HG02678 (cell line): ENCODE measurements at regions not wholly inside any gene's neighbourhood (a gene's known extent, or its start where the extent isn't known, plus 50 kb on each side); places are given as distances from the start of the nearest gene placed in this dataset.
A peak's percentile ranks its signal among the peaks of the same experiment; 100 is the strongest.

Source experiments
- ATAC-seq: cut with Tn5 transposase; IDR thresholded peaks from one replicate; pipeline ENCODE4 v1.9.1; 2021; ENCODE audit warnings: mild to moderate bottlenecking, moderate library complexity; ENCODE audit not compliant: unreplicated experiment

DNA sequence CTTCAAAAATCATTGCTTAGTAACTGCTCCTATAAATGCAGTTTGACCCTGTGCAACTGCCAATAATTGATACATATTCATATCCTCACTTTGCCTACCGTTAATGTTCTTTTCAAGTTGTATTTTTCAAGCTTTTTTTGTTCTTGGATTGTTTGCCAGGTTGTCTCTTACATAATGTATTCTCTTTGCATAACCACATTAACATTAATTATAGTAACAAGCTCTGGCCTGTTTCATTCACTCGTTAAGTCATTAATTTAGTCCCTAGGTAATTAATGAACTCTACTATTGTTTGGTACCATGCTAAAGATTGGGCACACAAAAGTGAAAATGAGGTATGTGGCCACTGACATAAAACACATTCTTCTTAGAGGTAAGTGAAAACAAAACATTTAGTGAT, 1338.8 kb downstream of the NSUN3 start:
- ATAC-seq: no peak

DNA sequence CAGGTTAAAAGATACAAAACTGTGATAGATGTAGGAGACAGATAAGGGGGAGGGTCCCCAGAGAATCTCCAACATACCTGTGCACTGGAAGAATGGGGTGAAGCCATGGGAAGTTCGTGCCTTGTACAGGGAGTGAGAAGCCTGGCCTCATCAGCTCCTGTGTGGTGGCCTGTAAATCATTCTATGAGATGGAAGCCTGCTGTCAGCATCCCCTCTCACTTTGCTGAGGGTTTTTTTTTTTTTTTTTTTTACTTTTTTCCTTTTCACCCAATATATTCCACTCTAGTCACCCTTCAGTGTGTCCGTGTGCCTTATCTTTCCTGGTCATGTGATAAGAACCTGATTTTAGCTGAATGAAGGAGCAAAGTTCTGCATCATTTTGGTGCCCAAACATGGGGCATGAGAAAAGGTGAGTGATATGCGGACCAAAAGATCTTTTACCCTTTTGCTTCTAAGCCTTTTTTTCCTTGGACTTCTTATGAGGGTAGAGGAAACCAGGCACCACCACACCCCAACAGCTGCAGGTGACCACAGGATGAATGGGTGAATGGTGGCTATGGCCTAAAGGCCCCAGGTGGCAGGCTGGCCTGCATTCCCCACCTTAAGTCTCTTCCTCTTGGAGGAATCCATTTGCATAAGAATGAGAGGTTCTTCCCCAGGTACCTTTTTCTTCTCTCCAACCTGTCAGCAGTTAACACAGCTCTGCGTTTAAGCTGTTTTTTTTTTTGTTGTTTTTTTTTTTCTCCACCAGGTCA, 1345.0 kb downstream of the NSUN3 start:
- ATAC-seq: peak; percentile 45

GRCh38 chr3:95408464-95408862, 1345.6 kb downstream of the NSUN3 start:
- ATAC-seq: peak; percentile 14

GRCh38 chr3:95418251-95418650, 1355.4 kb downstream of the NSUN3 start:
- ATAC-seq: no peak

DNA sequence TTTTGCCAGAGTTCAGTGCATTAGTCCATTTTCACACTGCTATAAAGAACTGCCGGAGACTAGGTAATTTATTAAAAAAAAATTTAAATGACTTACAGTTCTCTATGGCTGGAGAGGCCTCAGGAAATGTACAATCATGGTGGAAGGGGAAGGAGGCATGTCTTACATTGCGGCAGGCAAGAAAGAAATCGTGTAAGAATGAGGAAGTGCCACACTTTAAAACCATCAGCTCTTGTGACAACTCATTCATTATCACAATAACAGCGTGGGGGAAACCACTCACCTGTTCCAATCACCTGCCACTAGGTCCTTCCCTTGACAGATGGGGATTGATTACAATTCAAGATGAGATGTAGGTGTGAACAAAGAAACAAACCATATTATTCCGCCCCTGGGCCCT, 1361.4 kb downstream of the NSUN3 start:
- ATAC-seq: no peak

DNA sequence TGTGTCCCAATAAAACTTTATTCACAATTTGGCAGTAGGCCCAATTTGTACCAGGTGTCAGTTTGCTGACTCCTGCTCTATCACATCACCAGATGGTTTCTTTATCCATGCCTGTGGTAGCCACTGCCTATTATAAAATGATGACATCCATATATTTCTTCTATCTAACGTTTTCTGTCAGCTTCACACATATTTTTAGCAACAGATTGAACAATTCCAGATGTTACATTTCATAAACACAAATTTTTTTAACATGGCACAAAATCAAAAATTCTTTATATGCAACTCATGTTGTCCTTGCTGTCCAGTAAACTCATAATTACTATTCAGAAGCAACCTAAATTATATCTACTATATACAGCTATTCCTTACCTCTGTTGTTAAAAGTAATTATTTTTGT, 1371.6 kb downstream of the NSUN3 start:
- ATAC-seq: no peak

- ATAC-seq: no peak
Observed at GRCh38 chr3:95437409-95437808, 1374.5 kb downstream of the NSUN3 start.

- no peak for ATAC-seq
Observed at GRCh38 chr3:95438274-95438673, 1375.4 kb downstream of the NSUN3 start.

GRCh38 chr3:95442766-95443165, 1371.6 kb upstream of the EPHA6 start:
- no peak for ATAC-seq

DNA sequence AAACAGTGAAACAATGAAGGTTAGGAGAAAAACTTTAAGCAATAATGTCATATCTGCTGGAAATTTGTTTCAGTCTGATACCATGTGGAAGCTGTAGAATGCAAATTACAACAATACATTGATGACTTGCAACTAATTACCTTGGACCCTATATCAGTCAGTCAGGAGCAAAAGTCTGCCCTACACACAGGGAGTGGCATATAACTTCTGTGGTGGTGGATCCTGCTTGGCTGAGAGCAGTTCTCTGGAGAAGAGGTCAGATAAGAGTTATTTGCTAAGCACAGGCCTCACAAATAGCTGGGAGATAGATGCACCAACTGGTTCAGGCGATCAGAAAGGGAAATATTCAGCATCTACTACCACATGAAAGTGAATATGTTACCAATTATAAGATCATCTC, 1364.6 kb upstream of the EPHA6 start:
- ATAC-seq: no peak

- no peak for ATAC-seq
Observed at GRCh38 chr3:95453242-95453641, 1361.2 kb upstream of the EPHA6 start.

DNA sequence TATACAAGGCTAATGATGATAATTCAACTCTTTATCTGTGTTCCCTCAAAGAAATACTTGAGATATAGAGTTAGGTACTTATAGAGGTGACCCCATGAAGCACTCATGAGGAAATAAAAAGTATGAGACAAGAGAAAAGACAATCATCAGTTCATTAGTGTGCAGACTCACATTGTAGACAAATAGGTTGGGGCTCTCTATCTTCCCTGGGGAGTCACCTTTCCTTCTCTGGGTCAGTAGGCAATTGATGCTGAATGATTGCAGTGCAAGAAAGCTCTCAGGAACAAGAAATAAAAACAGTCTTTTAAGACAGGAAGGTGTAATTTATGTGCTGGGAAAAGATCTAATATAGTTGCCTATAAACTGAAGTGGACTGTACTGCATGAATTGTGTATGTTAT, 1357.6 kb upstream of the EPHA6 start:
- ATAC-seq: no peak

GRCh38 chr3:95459706-95460105, 1354.7 kb upstream of the EPHA6 start:
- no peak for ATAC-seq

DNA sequence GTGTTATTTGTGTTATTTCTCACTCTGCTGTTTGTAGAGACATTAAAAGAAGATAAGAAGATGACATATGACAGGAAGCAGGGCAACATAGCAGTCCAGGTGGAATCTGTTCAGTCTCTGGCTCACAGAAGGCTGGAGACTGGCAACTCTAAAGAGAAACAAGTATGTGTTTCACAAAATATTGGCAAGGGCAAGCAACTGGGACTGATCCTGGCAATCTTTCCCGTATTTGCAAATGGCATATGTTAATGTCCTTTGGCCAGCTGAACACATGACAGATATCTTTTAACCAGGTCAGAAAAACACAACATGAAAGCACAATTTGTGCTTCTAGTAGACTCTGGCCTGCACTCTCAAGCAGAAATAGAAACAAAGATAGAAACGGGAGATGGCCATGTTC, 1354.1 kb upstream of the EPHA6 start:
- ATAC-seq: no peak

- ATAC-seq: no peak
Observed at GRCh38 chr3:95462161-95462560, 1352.2 kb upstream of the EPHA6 start.

GRCh38 chr3:95464346-95464745, 1350.0 kb upstream of the EPHA6 start:
- ATAC-seq: no peak

GRCh38 chr3:95468331-95468730, 1346.1 kb upstream of the EPHA6 start:
- ATAC-seq: no peak

- ATAC-seq: no peak
Observed at GRCh38 chr3:95474338-95474737, 1340.1 kb upstream of the EPHA6 start.

GRCh38 chr3:95476534-95476933, 1337.9 kb upstream of the EPHA6 start:
- ATAC-seq: peak; percentile 80

DNA sequence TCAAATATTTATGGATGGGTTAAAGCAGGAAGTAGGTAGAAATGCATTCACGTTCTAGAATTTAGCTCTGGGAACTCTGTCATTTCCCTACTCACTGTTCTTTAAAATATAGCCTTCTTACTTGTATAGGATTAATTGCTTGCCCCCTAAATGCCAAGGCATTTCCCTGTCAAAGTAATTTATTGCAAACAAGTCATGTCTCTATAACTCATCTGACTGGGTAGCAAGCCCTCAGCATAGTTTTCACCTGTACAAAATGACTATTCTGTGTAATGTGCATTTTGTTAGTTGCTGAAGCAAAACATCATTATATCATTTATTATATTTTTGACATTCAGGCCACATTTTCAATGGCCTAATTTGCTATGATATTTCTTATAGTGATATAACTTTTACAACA, 1308.2 kb upstream of the EPHA6 start:
- ATAC-seq: no peak

GRCh38 chr3:95508124-95508523, 1306.3 kb upstream of the EPHA6 start:
- no peak for ATAC-seq

- ATAC-seq: no peak
Observed at GRCh38 chr3:95511828-95512227, 1302.6 kb upstream of the EPHA6 start.

DNA sequence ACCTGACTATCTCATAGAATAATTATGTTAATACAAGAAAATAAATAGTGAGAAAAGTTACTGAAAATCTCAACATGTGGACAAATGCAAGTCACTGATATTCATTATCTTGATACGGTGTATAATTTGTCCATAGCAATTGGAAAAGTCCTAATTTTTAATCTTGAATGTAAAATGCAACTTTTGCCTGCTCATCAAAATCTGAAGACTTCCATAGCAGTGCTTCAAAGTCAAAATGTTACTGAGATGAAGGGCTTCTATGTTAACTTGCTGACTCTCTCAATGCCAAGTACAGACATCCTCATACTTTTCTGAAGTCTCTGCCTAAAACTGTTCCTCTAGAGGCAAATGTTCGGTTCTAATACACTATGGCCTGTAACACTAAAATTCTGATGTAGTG, 1300.1 kb upstream of the EPHA6 start:
- ATAC-seq: no peak
